ENCODE measurements at regions not wholly inside any gene's neighbourhood (a gene's known extent, or its start where the extent isn't known, plus 50 kb on each side); places are given as distances from the start of the nearest gene placed in this dataset.

GRCh38 chr2:16855183-16855582 lies 189.5 kb upstream of the CYRIA start:
- TF ChIP-seq MAX (IDR thresholded peaks at IDR 0.05; ENCODE audit: low read depth, low read length) (no peak), POLR2A (IDR thresholded peaks at IDR 0.05; ENCODE audit: extremely low read depth, insufficient read length) (no peak), CTCF (IDR thresholded peaks at IDR 0.05; ENCODE audit: low read depth, low read length) (no peak), MYC (IDR thresholded peaks at IDR 0.05; ENCODE audit: low read depth, low read length) (no peak)
- DNase-seq (ENCODE audit: low read depth), result no peak
- H3K4me3 ChIP-seq (ENCODE audit: low read depth, low read length), result no peak overlapping the region

GRCh38 chr2:16853088-16853487 lies 187.5 kb upstream of the CYRIA start:
- H3K4me3 ChIP-seq (ENCODE audit: low read depth, low read length), result no peak overlapping the region
- TF ChIP-seq POLR2A (IDR thresholded peaks at IDR 0.05; ENCODE audit: extremely low read depth, insufficient read length) (no peak), MYC (IDR thresholded peaks at IDR 0.05; ENCODE audit: low read depth, low read length) (no peak), CTCF (IDR thresholded peaks at IDR 0.05; ENCODE audit: low read depth, low read length) (no peak)
- DNase-seq (ENCODE audit: low read depth), result no peak

- no peak for DNase-seq (ENCODE audit: low read depth)
- no peak overlapping the region for H3K4me3 ChIP-seq (ENCODE audit: low read depth, low read length)
- TF ChIP-seq MYC (IDR thresholded peaks at IDR 0.05; ENCODE audit: low read depth, low read length) (no peak), CTCF (IDR thresholded peaks at IDR 0.05; ENCODE audit: low read depth, low read length) (no peak), POLR2A (IDR thresholded peaks at IDR 0.05; ENCODE audit: extremely low read depth, insufficient read length) (no peak), MAX (IDR thresholded peaks at IDR 0.05; ENCODE audit: low read depth, low read length) (no peak)
Measured at GRCh38 chr2:16852651-16853050, 187.0 kb upstream of the CYRIA start.

DNA sequence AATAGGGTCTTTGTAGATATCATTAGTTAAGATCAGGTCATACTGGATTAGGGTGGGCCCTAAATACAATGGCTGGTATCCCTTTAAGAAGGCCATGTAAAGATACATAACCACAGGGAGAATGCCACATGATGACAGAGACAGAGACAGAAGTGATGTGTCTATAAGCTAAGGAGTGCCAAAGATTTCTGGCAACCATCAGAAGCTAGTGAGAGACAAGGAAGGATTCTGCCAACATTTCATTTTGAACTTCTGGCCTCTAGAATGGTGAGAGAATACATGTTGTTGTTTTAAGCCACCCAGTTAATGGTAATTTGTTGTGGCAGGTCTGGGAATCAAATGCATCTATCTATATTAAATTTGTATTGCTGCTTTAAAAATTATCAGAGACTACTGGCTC lies 185.5 kb upstream of the CYRIA start:
- DNase-seq (ENCODE audit: low read depth), result no peak
- TF ChIP-seq MYC (IDR thresholded peaks at IDR 0.05; ENCODE audit: low read depth, low read length) (no peak), MAX (IDR thresholded peaks at IDR 0.05; ENCODE audit: low read depth, low read length) (no peak), POLR2A (IDR thresholded peaks at IDR 0.05; ENCODE audit: extremely low read depth, insufficient read length) (no peak)
- H3K4me3 ChIP-seq (ENCODE audit: low read depth, low read length), result no peak overlapping the region

DNA sequence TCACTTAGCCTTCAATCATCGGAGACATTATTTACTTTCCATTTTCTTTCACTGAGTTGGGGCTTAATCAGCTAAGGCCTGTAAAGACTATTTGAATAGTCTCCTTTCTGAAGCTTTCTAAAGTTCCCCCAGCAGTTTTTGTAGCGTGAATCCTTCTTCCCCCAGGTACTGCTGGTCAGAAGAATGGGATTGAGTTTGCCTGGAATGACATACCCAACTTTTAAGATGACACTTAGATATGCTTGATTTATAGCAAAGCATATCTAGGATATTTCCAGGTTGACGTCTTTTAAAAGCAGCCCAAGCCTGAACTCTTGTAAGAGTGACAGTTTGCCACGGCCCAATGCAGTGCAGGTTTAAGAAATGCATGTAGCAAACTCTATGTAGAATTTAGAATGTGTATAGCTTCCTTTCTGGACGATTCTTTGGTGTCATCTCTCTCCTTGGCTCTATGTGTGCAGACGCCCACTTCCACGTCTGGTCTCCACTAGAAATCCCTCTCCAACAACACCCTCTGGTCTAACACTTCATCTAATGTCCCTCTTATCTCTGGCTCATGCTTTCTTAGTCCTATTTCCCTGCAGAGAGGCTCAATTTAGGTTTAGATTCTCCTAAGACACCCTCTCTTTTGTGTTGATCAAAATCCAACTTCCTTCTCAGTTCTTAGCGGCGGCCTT lies 175.0 kb upstream of the CYRIA start:
- no peak overlapping the region for H3K4me3 ChIP-seq (ENCODE audit: low read depth, low read length)
- TF ChIP-seq CTCF (IDR thresholded peaks at IDR 0.05; ENCODE audit: low read depth, low read length), result no peak
- DNase-seq (ENCODE audit: low read depth), result no peak

GRCh38 chr2:16832910-16833309 lies 167.3 kb upstream of the CYRIA start:
- no peak for DNase-seq (ENCODE audit: low read depth)
- TF ChIP-seq MYC (IDR thresholded peaks at IDR 0.05; ENCODE audit: low read depth, low read length) (no peak), POLR2A (IDR thresholded peaks at IDR 0.05; ENCODE audit: extremely low read depth, insufficient read length) (no peak), CTCF (IDR thresholded peaks at IDR 0.05; ENCODE audit: low read depth, low read length) (no peak), MAX (IDR thresholded peaks at IDR 0.05; ENCODE audit: low read depth, low read length) (no peak)
- H3K4me3 ChIP-seq (ENCODE audit: low read depth, low read length), result no peak overlapping the region
